ENCODE measurements at regions not wholly inside any gene's neighbourhood (a gene's known extent, or its start where the extent isn't known, plus 50 kb on each side); places are given as distances from the start of the nearest gene placed in this dataset.

DNA sequence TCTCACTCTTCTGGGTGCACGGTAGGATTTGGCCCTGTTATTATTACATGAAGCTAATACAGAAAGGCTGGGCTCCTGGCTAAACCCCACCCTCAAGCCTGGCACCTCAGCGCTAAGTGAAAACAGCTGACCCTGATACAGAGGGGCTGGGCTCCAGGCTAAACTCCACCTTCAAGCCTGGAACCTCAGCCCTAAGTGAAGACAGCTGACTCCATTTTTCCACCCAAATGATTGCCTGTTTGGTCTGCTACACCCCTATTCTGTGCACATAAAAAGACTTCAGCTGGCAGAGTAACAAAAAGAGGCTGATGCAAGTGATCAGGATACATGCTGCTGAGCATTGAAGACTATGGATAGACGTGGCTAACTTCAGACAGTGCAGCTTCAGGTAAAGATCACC lies 148.4 kb upstream of the CLINT1 start:
- Histone ChIP-seq H3K9me3 (ENCODE audit: control insufficient read depth in 1 of 2, insufficient read depth in 1 of 2, low read length in 2 of 2) (no peaks in the 10 kb centered on the region), H3K27ac (ENCODE audit: low read depth in 1 of 2, low read length in 2 of 2) (no peak overlapping the region), H3K36me3 (ENCODE audit: insufficient read depth, low read length) (no peaks in the 10 kb centered on the region), H3K27me3 (ENCODE audit: control insufficient read depth in 1 of 2, insufficient read depth in 2 of 2, low read length in 2 of 2) (peaks cover 0 to 8% of the 10 kb centered on the region in 2 experiments), H3K4me1 (ENCODE audit: insufficient read depth, low read length) (no peaks in the 10 kb centered on the region), H3K4me3 (ENCODE audit: low read length) (no peak overlapping the region)
- DNase-seq = no peak
- H3K36me3 Mint-ChIP-seq (ENCODE audit: low read depth) = no peaks in the 10 kb centered on the region
- TF ChIP-seq, protein P1, sequence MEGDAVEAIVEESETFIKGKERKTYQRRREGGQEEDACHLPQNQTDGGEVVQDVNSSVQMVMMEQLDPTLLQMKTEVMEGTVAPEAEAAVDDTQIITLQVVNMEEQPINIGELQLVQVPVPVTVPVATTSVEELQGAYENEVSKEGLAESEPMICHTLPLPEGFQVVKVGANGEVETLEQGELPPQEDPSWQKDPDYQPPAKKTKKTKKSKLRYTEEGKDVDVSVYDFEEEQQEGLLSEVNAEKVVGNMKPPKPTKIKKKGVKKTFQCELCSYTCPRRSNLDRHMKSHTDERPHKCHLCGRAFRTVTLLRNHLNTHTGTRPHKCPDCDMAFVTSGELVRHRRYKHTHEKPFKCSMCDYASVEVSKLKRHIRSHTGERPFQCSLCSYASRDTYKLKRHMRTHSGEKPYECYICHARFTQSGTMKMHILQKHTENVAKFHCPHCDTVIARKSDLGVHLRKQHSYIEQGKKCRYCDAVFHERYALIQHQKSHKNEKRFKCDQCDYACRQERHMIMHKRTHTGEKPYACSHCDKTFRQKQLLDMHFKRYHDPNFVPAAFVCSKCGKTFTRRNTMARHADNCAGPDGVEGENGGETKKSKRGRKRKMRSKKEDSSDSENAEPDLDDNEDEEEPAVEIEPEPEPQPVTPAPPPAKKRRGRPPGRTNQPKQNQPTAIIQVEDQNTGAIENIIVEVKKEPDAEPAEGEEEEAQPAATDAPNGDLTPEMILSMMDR (IDR thresholded peaks at IDR 0.05) = no peak
- no peaks in the 10 kb centered on the region for H3K9me3 Mint-ChIP-seq
- ChIA-PET POLR2A (no interaction called here), CTCF (no interaction called here)
- no peak overlapping the region for H3K4me3 Mint-ChIP-seq
- no peak overlapping the region for H3K27ac Mint-ChIP-seq
- no peaks in the 10 kb centered on the region for H3K4me1 Mint-ChIP-seq (ENCODE audit: low read depth)
- H3K27me3 Mint-ChIP-seq = peaks cover 8% of the 10 kb centered on the region
- intact Hi-C loops (cut with DNase I, micrococcal nuclease) = no loop called here
- ATAC-seq (ENCODE audit: poor library complexity) = no peak

- Histone ChIP-seq H3K9me3 (ENCODE audit: control insufficient read depth in 1 of 2, insufficient read depth in 1 of 2, low read length in 2 of 2) (no peaks in the 10 kb centered on the region), H3K27me3 (ENCODE audit: control insufficient read depth in 1 of 2, insufficient read depth in 2 of 2, low read length in 2 of 2) (peaks cover 4 to 6% of the 10 kb centered on the region in 2 experiments), H3K36me3 (ENCODE audit: insufficient read depth, low read length) (no peaks in the 10 kb centered on the region), H3K4me3 (ENCODE audit: low read length) (no peak overlapping the region), H3K27ac (ENCODE audit: low read depth in 1 of 2, low read length in 2 of 2) (no peak overlapping the region), H3K4me1 (ENCODE audit: insufficient read depth, low read length) (peaks cover 6% of the 10 kb centered on the region)
- no peak for ATAC-seq (ENCODE audit: poor library complexity)
- TF ChIP-seq, protein P1 (IDR thresholded peaks at IDR 0.05) = no peak
- Mint-ChIP-seq H3K4me3 (no peak overlapping the region), H3K27me3 (peaks cover 34% of the 10 kb centered on the region), H3K27ac (no peak overlapping the region), H3K4me1 (ENCODE audit: low read depth) (peaks cover 12% of the 10 kb centered on the region), H3K36me3 (ENCODE audit: low read depth) (no peaks in the 10 kb centered on the region), H3K9me3 (no peaks in the 10 kb centered on the region)
- intact Hi-C loops (cut with DNase I, micrococcal nuclease) = no loop called here
- no peak for DNase-seq
- CTCF ChIA-PET = no interaction called here
- POLR2A ChIA-PET = no interaction called here
Measured at GRCh38 chr5:157999696-158000095, 140.8 kb upstream of the CLINT1 start.

- TF ChIP-seq, protein P1 (IDR thresholded peaks at IDR 0.05) = no peak
- peak in 2 of 14 experiments; percentile 22 to 44 for DNase-seq
- Histone ChIP-seq H3K9me3 (ENCODE audit: control insufficient read depth in 1 of 2, insufficient read depth in 1 of 2, low read length in 2 of 2) (no peaks in the 10 kb centered on the region), H3K27ac (ENCODE audit: low read depth in 1 of 2, low read length in 2 of 2) (no peak overlapping the region), H3K4me3 (ENCODE audit: low read length) (no peak overlapping the region), H3K27me3 (ENCODE audit: control insufficient read depth in 1 of 2, insufficient read depth in 2 of 2, low read length in 2 of 2) (peaks cover 6% of the 10 kb centered on the region in 2 experiments), H3K36me3 (ENCODE audit: insufficient read depth, low read length) (no peaks in the 10 kb centered on the region), H3K4me1 (ENCODE audit: insufficient read depth, low read length) (peaks cover 18% of the 10 kb centered on the region)
- CTCF ChIA-PET = no interaction called here
- Mint-ChIP-seq H3K27me3 (peaks cover 48% of the 10 kb centered on the region), H3K9me3 (no peaks in the 10 kb centered on the region), H3K4me1 (ENCODE audit: low read depth) (peaks cover 26% of the 10 kb centered on the region), H3K36me3 (ENCODE audit: low read depth) (no peaks in the 10 kb centered on the region), H3K4me3 (no peak overlapping the region), H3K27ac (no peak overlapping the region)
- POLR2A ChIA-PET = interaction anchor here (0.6 kb wide), 1 partner anchor 1518 kb away, joined by 4 read pairs; no protein-coding TSS in a partner anchor
- ATAC-seq (ENCODE audit: poor library complexity) = no peak
- intact Hi-C loops (cut with DNase I, micrococcal nuclease) = no loop called here
Measured at GRCh38 chr5:157997991-157998504, 139.1 kb upstream of the CLINT1 start.

Measured in CD4-positive, alpha-beta T cell (primary cell).